Epithelial cell of esophagus (primary cell): ENCODE measurements at regions not wholly inside any gene's neighbourhood (a gene's known extent, or its start where the extent isn't known, plus 50 kb on each side); places are given as distances from the start of the nearest gene placed in this dataset.

Source experiments
- DNase-seq: peaks from one replicate; pipeline ENCODE4 v3.0.0; 2010; ENCODE audit warnings: low read depth
- H3K4me3 ChIP-seq: 2 replicates; pipeline ENCODE4 v1.5.1; 2011; ENCODE audit warnings: mild to moderate bottlenecking, low read length, control low read depth
- TF ChIP-seq, protein P1 (sequence below): IDR thresholded peaks from 2 replicates; pipeline ENCODE4 v1.5.1; 2011; ENCODE audit warnings: low read depth, mild to moderate bottlenecking, low read length, control low read depth, inconsistent platforms; ENCODE audit not compliant: insufficient read depth; ENCODE audit errors: missing control alignments

DNA sequence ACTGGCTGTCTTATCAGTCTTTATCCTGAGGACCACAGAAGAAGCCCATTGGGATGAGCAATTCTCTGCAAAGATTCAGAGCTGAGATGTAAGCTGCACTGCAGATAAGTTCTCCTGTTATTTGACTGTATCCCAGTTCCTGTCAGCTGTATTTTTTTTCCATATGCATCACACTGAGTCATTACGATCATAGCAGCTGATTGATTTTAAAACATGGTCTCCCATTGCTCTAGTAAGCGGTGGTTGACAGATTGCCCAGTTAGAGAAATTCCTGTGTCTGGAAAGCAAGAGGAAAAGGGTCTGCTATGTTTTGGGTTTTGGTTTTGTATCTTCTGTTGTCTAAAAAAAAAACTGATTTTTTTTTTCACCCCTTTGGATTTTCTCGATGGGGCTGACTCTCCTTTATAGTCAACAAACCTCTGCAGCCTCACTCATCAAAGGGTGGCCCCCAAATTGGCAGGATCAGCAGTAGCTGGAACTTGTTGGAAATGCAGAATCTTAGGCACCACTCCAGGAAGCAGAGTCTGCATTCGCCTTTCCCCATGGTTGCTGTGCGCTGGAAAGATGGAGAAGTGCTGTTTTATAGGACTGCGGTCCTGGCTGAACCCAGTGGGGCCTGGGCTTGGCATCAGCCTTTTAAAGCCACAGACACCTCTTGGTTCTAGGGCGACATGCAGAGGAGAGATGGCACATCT, 220.1 kb upstream of the MPHOSPH6 start:
- no peak overlapping the region for H3K4me3 ChIP-seq
- DNase-seq: no peak
- TF ChIP-seq, protein P1, sequence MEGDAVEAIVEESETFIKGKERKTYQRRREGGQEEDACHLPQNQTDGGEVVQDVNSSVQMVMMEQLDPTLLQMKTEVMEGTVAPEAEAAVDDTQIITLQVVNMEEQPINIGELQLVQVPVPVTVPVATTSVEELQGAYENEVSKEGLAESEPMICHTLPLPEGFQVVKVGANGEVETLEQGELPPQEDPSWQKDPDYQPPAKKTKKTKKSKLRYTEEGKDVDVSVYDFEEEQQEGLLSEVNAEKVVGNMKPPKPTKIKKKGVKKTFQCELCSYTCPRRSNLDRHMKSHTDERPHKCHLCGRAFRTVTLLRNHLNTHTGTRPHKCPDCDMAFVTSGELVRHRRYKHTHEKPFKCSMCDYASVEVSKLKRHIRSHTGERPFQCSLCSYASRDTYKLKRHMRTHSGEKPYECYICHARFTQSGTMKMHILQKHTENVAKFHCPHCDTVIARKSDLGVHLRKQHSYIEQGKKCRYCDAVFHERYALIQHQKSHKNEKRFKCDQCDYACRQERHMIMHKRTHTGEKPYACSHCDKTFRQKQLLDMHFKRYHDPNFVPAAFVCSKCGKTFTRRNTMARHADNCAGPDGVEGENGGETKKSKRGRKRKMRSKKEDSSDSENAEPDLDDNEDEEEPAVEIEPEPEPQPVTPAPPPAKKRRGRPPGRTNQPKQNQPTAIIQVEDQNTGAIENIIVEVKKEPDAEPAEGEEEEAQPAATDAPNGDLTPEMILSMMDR: no peak

DNA sequence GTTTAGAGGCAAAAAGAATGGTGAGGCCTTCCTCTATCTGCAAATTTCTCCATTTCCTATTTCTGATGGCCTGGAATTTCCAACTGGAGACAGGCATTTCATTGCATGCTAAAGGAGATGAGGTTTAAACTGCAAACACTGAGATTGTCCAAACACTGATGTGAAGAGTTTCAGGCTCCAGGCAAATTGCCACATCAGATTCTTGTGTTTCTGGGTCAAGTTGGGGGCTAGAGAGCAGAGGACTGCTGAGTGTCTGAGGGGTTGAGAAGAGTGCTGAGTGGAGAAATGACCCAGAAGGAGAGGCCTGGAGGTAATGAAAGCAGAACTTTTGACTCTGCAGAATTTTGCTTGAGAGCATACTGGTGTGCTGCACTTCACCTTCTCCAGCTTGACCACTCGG, 216.7 kb upstream of the MPHOSPH6 start:
- TF ChIP-seq, protein P1: no peak
- no peak for DNase-seq
- no peak overlapping the region for H3K4me3 ChIP-seq

DNA sequence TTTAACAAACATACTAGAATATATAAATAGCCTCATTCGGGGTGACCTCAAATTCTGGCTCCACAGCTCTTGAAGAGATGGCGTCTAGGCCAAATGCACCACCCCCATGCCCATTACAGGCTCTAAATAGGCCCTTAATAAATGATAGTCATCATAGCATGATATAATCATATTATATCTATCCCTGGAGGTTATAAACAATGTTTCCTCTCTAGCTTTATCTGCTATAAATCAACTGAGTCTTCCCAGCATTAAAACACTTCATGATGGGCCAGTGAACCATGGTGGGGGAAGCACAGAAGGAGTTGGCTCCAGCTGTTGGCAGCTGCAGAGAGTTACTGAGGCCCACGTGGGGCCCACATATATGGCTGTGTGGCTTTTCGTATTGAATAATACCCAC, 214.9 kb upstream of the MPHOSPH6 start:
- no peak overlapping the region for H3K4me3 ChIP-seq
- no peak for DNase-seq
- TF ChIP-seq, protein P1: no peak

GRCh38 chr16:82384017-82384416, 214.0 kb upstream of the MPHOSPH6 start:
- DNase-seq: no peak
- no peak overlapping the region for H3K4me3 ChIP-seq
- TF ChIP-seq, protein P1: no peak

- no peak overlapping the region for H3K4me3 ChIP-seq
- TF ChIP-seq, protein P1: no peak
- DNase-seq: no peak
Observed at GRCh38 chr16:82382521-82382920, 212.5 kb upstream of the MPHOSPH6 start.

- TF ChIP-seq, protein P1: no peak
- no peak for DNase-seq
- H3K4me3 ChIP-seq: no peak overlapping the region
Observed at GRCh38 chr16:82379551-82379950, 209.5 kb upstream of the MPHOSPH6 start.

DNA sequence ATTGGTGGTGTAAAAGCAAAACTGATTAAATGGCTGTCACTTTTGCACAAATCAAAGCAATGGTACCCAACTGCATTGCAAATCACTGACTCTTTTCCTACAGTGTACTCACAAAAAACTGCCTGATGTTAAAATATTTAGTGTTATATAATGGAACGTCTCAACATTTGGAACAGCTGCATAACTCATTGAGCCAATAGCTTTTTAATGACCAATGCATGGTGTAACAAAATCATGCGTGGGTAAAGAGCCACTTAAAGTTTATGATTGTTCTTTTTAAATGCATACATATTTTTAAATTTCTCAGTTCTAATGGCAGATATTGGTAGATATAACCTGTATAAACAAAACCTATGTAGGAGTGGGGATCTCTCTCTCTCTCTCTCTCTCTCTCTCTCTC, 204.0 kb upstream of the MPHOSPH6 start:
- no peak for DNase-seq
- TF ChIP-seq, protein P1: no peak
- H3K4me3 ChIP-seq: no peak overlapping the region
